ENCODE measurements at regions not wholly inside any gene's neighbourhood (a gene's known extent, or its start where the extent isn't known, plus 50 kb on each side); places are given as distances from the start of the nearest gene placed in this dataset.
"Not testable (repeated sequence)": the region's sequence is repeated elsewhere in the genome, so short reads cannot be mapped to it uniquely, and the experiment has no call there.

DNA sequence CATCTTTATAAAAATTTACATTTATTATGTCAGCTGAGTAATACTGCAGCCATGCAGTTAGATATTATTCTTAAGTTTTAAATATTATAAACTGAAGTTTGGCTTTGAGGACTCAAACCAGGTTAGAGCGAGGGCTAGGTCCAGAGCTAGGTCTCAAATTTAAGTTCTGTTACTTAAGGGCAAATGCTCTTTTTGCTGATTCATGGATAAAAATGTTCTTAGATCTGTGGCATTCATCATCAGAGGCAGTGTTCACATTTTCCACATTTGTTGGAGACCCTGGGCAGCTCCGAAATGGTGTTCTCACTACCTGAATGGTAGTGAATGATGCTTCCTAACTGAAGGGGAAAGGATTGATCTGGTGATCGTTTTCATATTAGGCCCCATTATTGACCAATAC, 121.4 kb upstream of the MB21D2 start:
- Histone ChIP-seq H2AFZ (no peak overlapping the region), H3K27me3 (ENCODE audit: insufficient read depth, low read depth) (no peaks in the 10 kb centered on the region), H3K4me2 (no peak overlapping the region), H4K20me1 (ENCODE audit: insufficient read depth) (no peaks in the 10 kb centered on the region), H3K9me3 (ENCODE audit: insufficient read depth, low read depth) (no peaks in the 10 kb centered on the region), H3F3A (ENCODE audit: insufficient read depth, low read depth) (no peaks in the 10 kb centered on the region), H3K79me2 (ENCODE audit: low read depth) (no peaks in the 10 kb centered on the region), H3K9me2 (ENCODE audit: insufficient read depth) (no peaks in the 10 kb centered on the region), H3K4me1 (replicated peaks; ENCODE audit: insufficient read depth) (no peaks in the 10 kb centered on the region), H3K36me3 (ENCODE audit: low read depth) (no peaks in the 10 kb centered on the region), H3K4me3 (no peak overlapping the region), H3K27ac (no peak overlapping the region)
- no peak for DNase-seq
- no TSS peak for BruUV-seq (replicated peaks)
- ChIA-PET CTCF (no interaction called here), POLR2A (ENCODE audit: unreplicated experiment) (no interaction called here)
- intact Hi-C loops (cut with micrococcal nuclease; ENCODE audit: unreplicated experiment) = no loop called here
- TF ChIP-seq EZH2 (IDR thresholded peaks at IDR 0.05; ENCODE audit: low read depth) (no peak), CTCF (conservative IDR thresholded peaks at IDR 0.05) (no peak)

DNA sequence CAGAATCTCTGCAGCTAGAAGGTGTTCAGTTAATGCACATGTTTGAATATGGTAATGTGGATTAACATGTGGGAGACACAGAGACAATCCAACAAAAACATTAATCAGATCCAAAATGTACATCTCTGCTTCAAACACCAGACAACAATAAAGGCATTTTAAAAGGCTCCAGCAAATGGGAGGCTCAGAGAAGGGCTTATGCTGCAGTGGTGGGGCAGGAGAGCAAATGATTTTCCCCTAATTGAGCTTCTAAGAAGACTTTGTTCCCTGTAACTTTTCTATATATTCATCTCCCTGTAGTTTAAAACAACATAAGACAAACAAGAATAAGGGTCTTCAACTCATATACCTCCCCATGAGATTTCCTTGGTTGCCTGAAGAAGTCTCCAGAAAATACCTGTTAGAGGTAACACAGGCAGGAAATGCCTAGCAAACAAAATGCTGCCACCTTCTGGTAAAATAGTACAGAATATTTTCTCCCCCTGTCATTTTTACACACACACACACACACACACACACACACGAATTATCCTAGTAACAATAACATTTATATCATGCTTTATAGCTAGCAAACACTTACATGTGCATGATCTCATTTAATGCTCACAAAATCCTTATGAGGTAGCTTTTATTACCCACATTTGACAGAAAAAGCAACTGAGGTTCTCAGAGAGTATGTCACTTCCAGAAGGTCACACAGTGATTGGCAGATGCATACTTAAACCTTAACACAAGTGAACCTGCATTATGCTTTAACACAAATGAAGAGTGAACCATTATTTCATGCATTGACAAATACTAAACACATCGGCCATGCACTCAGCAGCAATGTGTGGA, 123.4 kb upstream of the MB21D2 start:
- no TSS peak for BruUV-seq (replicated peaks)
- H3K27ac ChIP-seq = no peak overlapping the region
- H3K4me3 ChIP-seq = no peak overlapping the region
- intact Hi-C loops (cut with micrococcal nuclease; ENCODE audit: unreplicated experiment) = loop anchor here (1.0 to 5.0 kb wide), 8 partner anchors 86 to 574 kb away; no protein-coding TSS in a partner anchor
- DNase-seq = peak in 1 of 2 experiments; percentile 58
- H3K4me1 ChIP-seq (replicated peaks; ENCODE audit: insufficient read depth) = no peaks in the 10 kb centered on the region
- POLR2A ChIA-PET (ENCODE audit: unreplicated experiment) = interaction anchor here (0.6 kb wide), 1 partner anchor 223 kb away, joined by 5 read pairs; no protein-coding TSS in a partner anchor
- no peaks in the 10 kb centered on the region for H3K79me2 ChIP-seq (ENCODE audit: low read depth)
- no peak for TF ChIP-seq EZH2 (IDR thresholded peaks at IDR 0.05; ENCODE audit: low read depth)
- TF ChIP-seq CTCF (conservative IDR thresholded peaks at IDR 0.05) = peak; percentile 81
- H3K4me2 ChIP-seq = no peak overlapping the region
- H3K9me2 ChIP-seq (ENCODE audit: insufficient read depth) = no peaks in the 10 kb centered on the region
- H3K36me3 ChIP-seq (ENCODE audit: low read depth) = no peaks in the 10 kb centered on the region
- no peaks in the 10 kb centered on the region for H3K27me3 ChIP-seq (ENCODE audit: insufficient read depth, low read depth)
- no peaks in the 10 kb centered on the region for H4K20me1 ChIP-seq (ENCODE audit: insufficient read depth)
- H2AFZ ChIP-seq = no peak overlapping the region
- CTCF ChIA-PET = interaction anchor here (0.6 to 1.7 kb wide), 6 partner anchors 125 to 527 kb away, joined by 3 to 7 read pairs (median 6); no protein-coding TSS in a partner anchor
- no peaks in the 10 kb centered on the region for H3K9me3 ChIP-seq (ENCODE audit: insufficient read depth, low read depth)
- no peaks in the 10 kb centered on the region for H3F3A ChIP-seq (ENCODE audit: insufficient read depth, low read depth)

GRCh38 chr3:193046371-193046770, 128.7 kb upstream of the MB21D2 start:
- no peak for DNase-seq
- H3K4me3 ChIP-seq = no peak overlapping the region
- H3K79me2 ChIP-seq (ENCODE audit: low read depth) = no peaks in the 10 kb centered on the region
- no peaks in the 10 kb centered on the region for H4K20me1 ChIP-seq (ENCODE audit: insufficient read depth)
- H3K9me3 ChIP-seq (ENCODE audit: insufficient read depth, low read depth) = no peaks in the 10 kb centered on the region
- H3K36me3 ChIP-seq (ENCODE audit: low read depth) = no peaks in the 10 kb centered on the region
- H3K4me1 ChIP-seq (replicated peaks; ENCODE audit: insufficient read depth) = no peaks in the 10 kb centered on the region
- ChIA-PET CTCF (interaction anchor here (0.5 kb wide), 1 partner anchor 232 kb away, joined by 6 read pairs; no protein-coding TSS in a partner anchor), POLR2A (ENCODE audit: unreplicated experiment) (no interaction called here)
- no peaks in the 10 kb centered on the region for H3F3A ChIP-seq (ENCODE audit: insufficient read depth, low read depth)
- intact Hi-C loops (cut with micrococcal nuclease; ENCODE audit: unreplicated experiment) = no loop called here
- TF ChIP-seq EZH2 (IDR thresholded peaks at IDR 0.05; ENCODE audit: low read depth) (no peak), CTCF (conservative IDR thresholded peaks at IDR 0.05) (no peak)
- H3K4me2 ChIP-seq = no peak overlapping the region
- no peak overlapping the region for H2AFZ ChIP-seq
- H3K9me2 ChIP-seq (ENCODE audit: insufficient read depth) = no peaks in the 10 kb centered on the region
- H3K27me3 ChIP-seq (ENCODE audit: insufficient read depth, low read depth) = no peaks in the 10 kb centered on the region
- BruUV-seq (replicated peaks) = no TSS peak
- H3K27ac ChIP-seq = no peak overlapping the region

GRCh38 chr3:193047461-193047860, 129.8 kb upstream of the MB21D2 start:
- H3K4me1 ChIP-seq (replicated peaks; ENCODE audit: insufficient read depth); H3K9me3 ChIP-seq (ENCODE audit: insufficient read depth, low read depth); intact Hi-C loops (cut with micrococcal nuclease; ENCODE audit: unreplicated experiment); H3K27ac ChIP-seq; H3K79me2 ChIP-seq (ENCODE audit: low read depth); H3K4me3 ChIP-seq; H4K20me1 ChIP-seq (ENCODE audit: insufficient read depth); H3K4me2 ChIP-seq; CTCF ChIA-PET; H3F3A ChIP-seq (ENCODE audit: insufficient read depth, low read depth); POLR2A ChIA-PET (ENCODE audit: unreplicated experiment); H2AFZ ChIP-seq; H3K27me3 ChIP-seq (ENCODE audit: insufficient read depth, low read depth); DNase-seq; H3K9me2 ChIP-seq (ENCODE audit: insufficient read depth); BruUV-seq (replicated peaks); H3K36me3 ChIP-seq (ENCODE audit: low read depth): not testable (repeated sequence)

All from PC-9 (cell line).